Adrenal gland (tissue), 5 donors: ENCODE measurements at regions not wholly inside any gene's neighbourhood (a gene's known extent, or its start where the extent isn't known, plus 50 kb on each side); places are given as distances from the start of the nearest gene placed in this dataset.

Experiments used
- CTCF ChIP-seq, 6 experiments: fragments of 450-650 bp in 4 of 6; fragments of 200-600 bp in 2 of 6; sonication (generic) in 1 of 6; IDR thresholded peaks; 1 replicate in 5 of 6; 2 replicates in 1 of 6; pipeline versions ENCODE4 v1.5.1 to v1.8.0; 2016 to 2021; ENCODE audit warnings: antibody characterized with exemption in 6 of 6, mild to moderate bottlenecking in 2 of 6, moderate library complexity in 1 of 6
- POLR2A ChIP-seq, 2 donors: fragments of 450-650 bp; IDR thresholded peaks; one replicate each; pipeline ENCODE4 v1.6.1; 2017; ENCODE audit warnings: antibody characterized with exemption in 2 of 2, mild to moderate bottlenecking in 2 of 2, moderate library complexity in 1 of 2
- donor health status: DM: no; HTN: no; CAD: no.

- no peak for TF ChIP-seq CTCF (IDR thresholded peaks at IDR 0.05)
- no peak for TF ChIP-seq POLR2A (IDR thresholded peaks at IDR 0.05)
Observed at GRCh38 chr10:124226271-124227054, 133.1 kb upstream of the CHST15 start.
